Prostate gland (tissue), 2 donors: ENCODE measurements at regions not wholly inside any gene's neighbourhood (a gene's known extent, or its start where the extent isn't known, plus 50 kb on each side); places are given as distances from the start of the nearest gene placed in this dataset.
"Not testable (repeated sequence)": the region's sequence is repeated elsewhere in the genome, so short reads cannot be mapped to it uniquely, and the experiment has no call there.

Source experiments
- DNase-seq: peaks from one replicate; pipeline ENCODE4 v3.0.0-alpha.2; 2019; ENCODE audit warnings: low spot score
- H3K27ac ChIP-seq, 2 donors: fragments of 200-600 bp; sonication (generic); 2 replicates each; pipeline ENCODE4 v1.5.1; 2017 to 2019
- H3K27me3 ChIP-seq: fragments of 200-600 bp; sonication (generic); replicated peaks from 2 replicates; pipeline ENCODE4 v1.5.1; 2019; ENCODE audit not compliant: insufficient read depth
- H3K36me3 ChIP-seq, 2 donors: fragments of 200-600 bp; sonication (generic); 1 replicate in 1 of 2; 2 replicates in 1 of 2; pipeline versions ENCODE4 v1.5.1 to v1.8.1; 2017 to 2019
- H3K4me1 ChIP-seq: fragments of 200-600 bp; sonication (generic); replicated peaks from 2 replicates; pipeline ENCODE4 v1.5.1; 2019
- H3K4me3 ChIP-seq, 2 donors: fragments of 200-600 bp; sonication (generic); 2 replicates each; pipeline ENCODE4 v1.5.1; 2017 to 2019
- H3K9me3 ChIP-seq: fragments of 200-600 bp; sonication (generic); 2 replicates; pipeline ENCODE4 v1.5.1; 2017
- CTCF ChIP-seq, 4 experiments: fragments of 200-600 bp in 2 of 4; fragments of 450-650 bp in 2 of 4; sonication (generic) in 2 of 4; IDR thresholded peaks; 1 replicate in 3 of 4; 2 replicates in 1 of 4; pipeline ENCODE4 v1.5.1; 2016 to 2019; ENCODE audit warnings: antibody characterized with exemption in 4 of 4, mild to moderate bottlenecking in 2 of 4, moderate library complexity in 2 of 4
- POLR2A ChIP-seq: fragments of 450-650 bp; IDR thresholded peaks from one replicate; pipeline ENCODE4 v1.6.1; 2016; ENCODE audit warnings: antibody characterized with exemption, mild to moderate bottlenecking
- POLR2AphosphoS5 ChIP-seq: sonication (generic); formaldehyde crosslinking; IDR thresholded peaks from one replicate; pipeline ENCODE4 v1.6.1; 2017; ENCODE audit warnings: antibody characterized with exemption
- WGBS: methylation state at CpG from one replicate; pipeline ENCODE4 v1.1.5; 2018; 5-methylcytosine and 5-hydroxymethylcytosine counted together
- intact Hi-C: fragments of 100-400 bp; cut with DNase I; formaldehyde crosslinking; loops from one replicate; pipeline ENCODE4 v1.14.2; 2022

GRCh38 chr6:121791396-121792315, 356.2 kb downstream of the GJA1 start:
- TF ChIP-seq POLR2A (no peak), POLR2AphosphoS5 (no peak), CTCF (IDR thresholded peaks at IDR 0.05) (no peak)
- whole genome bisulfite sequencing = 83% methylated on average over 6 of the region's 6 CpGs
- no peaks in the 10 kb centered on the region for H3K4me1 ChIP-seq
- intact Hi-C loops = no loop called here
- no peak overlapping the region for H3K4me3 ChIP-seq
- H3K36me3 ChIP-seq = no peaks in the 10 kb centered on the region
- no peaks in the 10 kb centered on the region for H3K9me3 ChIP-seq
- DNase-seq = no peak
- no peaks in the 10 kb centered on the region for H3K27me3 ChIP-seq
- H3K27ac ChIP-seq = no peak overlapping the region

GRCh38 chr6:121794630-121795029, 359.2 kb downstream of the GJA1 start:
- WGBS = 73% methylated on average over 2 of the region's 2 CpGs
- intact Hi-C loops = no loop called here
- Histone ChIP-seq H3K27ac (no peak overlapping the region), H3K36me3 (no peaks in the 10 kb centered on the region), H3K27me3 (no peaks in the 10 kb centered on the region), H3K4me3 (no peak overlapping the region), H3K4me1 (no peaks in the 10 kb centered on the region), H3K9me3 (no peaks in the 10 kb centered on the region)
- no peak for DNase-seq
- TF ChIP-seq POLR2AphosphoS5 (no peak), CTCF (IDR thresholded peaks at IDR 0.05) (no peak), POLR2A (no peak)

GRCh38 chr6:121797598-121797997, 362.2 kb downstream of the GJA1 start:
- H3K9me3 ChIP-seq, H3K4me3 ChIP-seq, H3K27me3 ChIP-seq, DNase-seq, H3K27ac ChIP-seq, H3K36me3 ChIP-seq, intact Hi-C loops, H3K4me1 ChIP-seq: not testable (repeated sequence)
- WGBS = 89% methylated on average over 6 of the region's 6 CpGs

GRCh38 chr6:121798126-121798525, 362.7 kb downstream of the GJA1 start:
- intact Hi-C loops, H3K4me1 ChIP-seq, H3K4me3 ChIP-seq, H3K27me3 ChIP-seq, H3K36me3 ChIP-seq, H3K9me3 ChIP-seq, DNase-seq, H3K27ac ChIP-seq: not testable (repeated sequence)
- 87% methylated on average over 1 of the region's 1 CpG for WGBS

GRCh38 chr6:121799574-121799973, 364.1 kb downstream of the GJA1 start:
- Histone ChIP-seq H3K27me3 (no peaks in the 10 kb centered on the region), H3K27ac (no peak overlapping the region), H3K9me3 (no peaks in the 10 kb centered on the region), H3K4me3 (no peak overlapping the region), H3K36me3 (no peaks in the 10 kb centered on the region), H3K4me1 (no peaks in the 10 kb centered on the region)
- no peak for TF ChIP-seq POLR2AphosphoS5
- no peak for TF ChIP-seq CTCF (IDR thresholded peaks at IDR 0.05)
- no peak for TF ChIP-seq POLR2A
- intact Hi-C loops = no loop called here
- no peak for DNase-seq

- intact Hi-C loops = no loop called here
- TF ChIP-seq POLR2AphosphoS5 (no peak), CTCF (IDR thresholded peaks at IDR 0.05) (no peak)
- no peaks in the 10 kb centered on the region for H3K4me1 ChIP-seq
- H3K4me3 ChIP-seq = no peak overlapping the region
- no peaks in the 10 kb centered on the region for H3K9me3 ChIP-seq
- WGBS = 100% methylated on average over 1 of the region's 1 CpG
- H3K27ac ChIP-seq = no peak overlapping the region
- no peaks in the 10 kb centered on the region for H3K36me3 ChIP-seq
- DNase-seq = no peak
- H3K27me3 ChIP-seq = no peaks in the 10 kb centered on the region
Measured at GRCh38 chr6:121800047-121800446, 364.6 kb downstream of the GJA1 start.
